Lower leg skin (tissue), 4 donors: ENCODE measurements at regions not wholly inside any gene's neighbourhood (a gene's known extent, or its start where the extent isn't known, plus 50 kb on each side); places are given as distances from the start of the nearest gene placed in this dataset.

Experiments used
- DNase-seq, 2 donors: peaks; one replicate each; pipeline ENCODE4 v3.0.0-alpha.2; 2019; ENCODE audit warnings: low spot score in 2 of 2
- H3K4me3 ChIP-seq: fragments of 200-600 bp; sonication (generic); 2 replicates; pipeline ENCODE4 v1.5.1; 2017; ENCODE audit warnings: mild to moderate bottlenecking, low read depth; ENCODE audit not compliant: poor library complexity, severe bottlenecking
- CTCF ChIP-seq, 3 donors: fragments of 450-650 bp; IDR thresholded peaks; one replicate each; pipeline ENCODE4 v1.5.1; 2016; ENCODE audit warnings: antibody characterized with exemption in 3 of 3, mild to moderate bottlenecking in 3 of 3, moderate library complexity in 2 of 3
- POLR2A ChIP-seq, 2 donors: fragments of 450-650 bp; IDR thresholded peaks; one replicate each; pipeline ENCODE4 v1.6.1; 2016 to 2017; ENCODE audit warnings: antibody characterized with exemption in 2 of 2, mild to moderate bottlenecking in 1 of 2, moderate library complexity in 1 of 2
- WGBS, 2 donors: methylation state at CpG; one replicate each; pipeline ENCODE4 v1.1.5; 2018; 5-methylcytosine and 5-hydroxymethylcytosine counted together
- intact Hi-C: fragments of 100-400 bp; cut with DNase I; formaldehyde crosslinking; loops from one replicate; pipeline ENCODE4 v1.15.0; 2023; ENCODE audit warnings: low total_unique reads

GRCh38 chr5:71829206-71829605 is 110.1 kb downstream of the CARTPT start:
- DNase-seq: no peak
- TF ChIP-seq CTCF (IDR thresholded peaks at IDR 0.05) (no peak), POLR2A (IDR thresholded peaks at IDR 0.05) (no peak)
- intact Hi-C loops: no loop called here
- 81% methylated on average over 5 of the region's 5 CpGs for WGBS, 2 donors
- H3K4me3 ChIP-seq: no peak overlapping the region

- no peak overlapping the region for H3K4me3 ChIP-seq
- no peak for TF ChIP-seq POLR2A (IDR thresholded peaks at IDR 0.05)
- TF ChIP-seq CTCF (IDR thresholded peaks at IDR 0.05): no peak
- WGBS, 2 donors: 48 to 49% methylated on average over 4 of the region's 4 CpGs
- intact Hi-C loops: no loop called here
- peak; percentile 62 to 93 for DNase-seq
These were observed 111.8 kb downstream of the CARTPT start for GRCh38 chr5:71830681-71831539.

GRCh38 chr5:71832812-71833715 is 114.0 kb downstream of the CARTPT start:
- TF ChIP-seq CTCF (IDR thresholded peaks at IDR 0.05) (no peak), POLR2A (IDR thresholded peaks at IDR 0.05) (no peak)
- DNase-seq: no peak
- H3K4me3 ChIP-seq: no peak overlapping the region
- intact Hi-C loops: no loop called here
- 86 to 90% methylated on average over 4 of the region's 4 CpGs for WGBS, 2 donors

GRCh38 chr5:71834601-71835000 is 115.5 kb downstream of the CARTPT start:
- TF ChIP-seq CTCF (IDR thresholded peaks at IDR 0.05): no peak
- no peak for TF ChIP-seq POLR2A (IDR thresholded peaks at IDR 0.05)
- 79 to 81% methylated on average over 2 of the region's 2 CpGs for WGBS, 2 donors
- intact Hi-C loops: no loop called here

GRCh38 chr5:71836084-71836483 is 117.0 kb downstream of the CARTPT start:
- no peak overlapping the region for H3K4me3 ChIP-seq
- DNase-seq: no peak
- TF ChIP-seq CTCF (IDR thresholded peaks at IDR 0.05): no peak
- TF ChIP-seq POLR2A (IDR thresholded peaks at IDR 0.05): no peak
- intact Hi-C loops: no loop called here

More at GRCh38 chr5:71834601-71835000, 115.5 kb downstream of the CARTPT start:
- DNase-seq: no peak
- no peak overlapping the region for H3K4me3 ChIP-seq
